ENCODE measurements at regions not wholly inside any gene's neighbourhood (a gene's known extent, or its start where the extent isn't known, plus 50 kb on each side); places are given as distances from the start of the nearest gene placed in this dataset.

DNA sequence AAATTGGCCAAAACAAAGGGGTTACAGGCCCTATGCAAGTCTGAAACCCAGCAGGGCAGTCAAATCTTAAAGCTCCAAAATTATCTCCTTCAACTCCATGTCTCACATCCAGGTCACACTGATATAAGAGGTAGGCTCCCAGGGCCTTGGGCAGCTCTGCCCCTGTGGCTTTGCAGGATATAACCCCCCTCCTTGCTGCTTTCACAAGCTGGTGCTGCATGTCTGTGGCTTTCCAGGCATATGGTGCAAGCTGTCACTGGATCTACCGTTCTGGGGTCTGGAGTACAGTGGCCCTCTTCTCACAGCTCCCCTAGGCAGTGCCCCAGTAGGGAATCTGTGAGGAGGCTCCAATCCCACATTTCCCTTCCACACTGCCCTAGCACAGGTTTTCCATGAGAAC, 519.6 kb downstream of the ETS1 start:
- TF ChIP-seq, protein P1, sequence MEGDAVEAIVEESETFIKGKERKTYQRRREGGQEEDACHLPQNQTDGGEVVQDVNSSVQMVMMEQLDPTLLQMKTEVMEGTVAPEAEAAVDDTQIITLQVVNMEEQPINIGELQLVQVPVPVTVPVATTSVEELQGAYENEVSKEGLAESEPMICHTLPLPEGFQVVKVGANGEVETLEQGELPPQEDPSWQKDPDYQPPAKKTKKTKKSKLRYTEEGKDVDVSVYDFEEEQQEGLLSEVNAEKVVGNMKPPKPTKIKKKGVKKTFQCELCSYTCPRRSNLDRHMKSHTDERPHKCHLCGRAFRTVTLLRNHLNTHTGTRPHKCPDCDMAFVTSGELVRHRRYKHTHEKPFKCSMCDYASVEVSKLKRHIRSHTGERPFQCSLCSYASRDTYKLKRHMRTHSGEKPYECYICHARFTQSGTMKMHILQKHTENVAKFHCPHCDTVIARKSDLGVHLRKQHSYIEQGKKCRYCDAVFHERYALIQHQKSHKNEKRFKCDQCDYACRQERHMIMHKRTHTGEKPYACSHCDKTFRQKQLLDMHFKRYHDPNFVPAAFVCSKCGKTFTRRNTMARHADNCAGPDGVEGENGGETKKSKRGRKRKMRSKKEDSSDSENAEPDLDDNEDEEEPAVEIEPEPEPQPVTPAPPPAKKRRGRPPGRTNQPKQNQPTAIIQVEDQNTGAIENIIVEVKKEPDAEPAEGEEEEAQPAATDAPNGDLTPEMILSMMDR (IDR thresholded peaks at IDR 0.05), result no peak
- Mint-ChIP-seq H3K27ac (ENCODE audit: unreplicated experiment) (no peak overlapping the region), H3K4me3 (ENCODE audit: unreplicated experiment) (no peak overlapping the region), H3K27me3 (ENCODE audit: unreplicated experiment) (no peaks in the 10 kb centered on the region), H3K4me1 (ENCODE audit: unreplicated experiment) (peaks cover 3% of the 10 kb centered on the region), H3K36me3 (ENCODE audit: unreplicated experiment) (no peaks in the 10 kb centered on the region), H3K9me3 (ENCODE audit: unreplicated experiment) (peaks cover 17% of the 10 kb centered on the region)
- no peak for DNase-seq (ENCODE audit: extremely low spot score, unreplicated experiment)

DNA sequence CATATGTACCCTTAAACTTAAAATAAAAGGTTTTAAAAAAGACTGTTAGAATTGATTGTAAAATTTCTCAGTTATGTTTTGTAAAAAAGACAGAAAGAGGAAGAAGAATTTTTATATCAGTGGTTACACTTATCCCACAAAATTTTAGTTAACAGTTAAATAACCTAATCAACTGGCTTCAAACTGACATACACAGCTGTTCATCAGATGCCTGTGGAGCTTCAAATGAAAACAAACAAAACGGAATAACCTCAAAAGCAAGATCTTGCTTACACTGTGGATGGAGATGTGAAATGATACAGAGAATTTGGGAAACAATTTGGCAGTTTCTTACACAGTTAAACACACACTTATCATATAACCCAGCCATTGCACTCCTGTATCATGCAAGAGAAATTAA, 521.0 kb downstream of the ETS1 start:
- TF ChIP-seq, protein P1 (IDR thresholded peaks at IDR 0.05), result no peak
- H3K27ac Mint-ChIP-seq (ENCODE audit: unreplicated experiment), result no peak overlapping the region
- H3K4me3 Mint-ChIP-seq (ENCODE audit: unreplicated experiment), result no peak overlapping the region
- DNase-seq (ENCODE audit: extremely low spot score, unreplicated experiment), result no peak
- H3K27me3 Mint-ChIP-seq (ENCODE audit: unreplicated experiment), result no peaks in the 10 kb centered on the region
- H3K36me3 Mint-ChIP-seq (ENCODE audit: unreplicated experiment), result no peaks in the 10 kb centered on the region
- peaks cover 3% of the 10 kb centered on the region for H3K4me1 Mint-ChIP-seq (ENCODE audit: unreplicated experiment)
- H3K9me3 Mint-ChIP-seq (ENCODE audit: unreplicated experiment), result peaks cover 17% of the 10 kb centered on the region

DNA sequence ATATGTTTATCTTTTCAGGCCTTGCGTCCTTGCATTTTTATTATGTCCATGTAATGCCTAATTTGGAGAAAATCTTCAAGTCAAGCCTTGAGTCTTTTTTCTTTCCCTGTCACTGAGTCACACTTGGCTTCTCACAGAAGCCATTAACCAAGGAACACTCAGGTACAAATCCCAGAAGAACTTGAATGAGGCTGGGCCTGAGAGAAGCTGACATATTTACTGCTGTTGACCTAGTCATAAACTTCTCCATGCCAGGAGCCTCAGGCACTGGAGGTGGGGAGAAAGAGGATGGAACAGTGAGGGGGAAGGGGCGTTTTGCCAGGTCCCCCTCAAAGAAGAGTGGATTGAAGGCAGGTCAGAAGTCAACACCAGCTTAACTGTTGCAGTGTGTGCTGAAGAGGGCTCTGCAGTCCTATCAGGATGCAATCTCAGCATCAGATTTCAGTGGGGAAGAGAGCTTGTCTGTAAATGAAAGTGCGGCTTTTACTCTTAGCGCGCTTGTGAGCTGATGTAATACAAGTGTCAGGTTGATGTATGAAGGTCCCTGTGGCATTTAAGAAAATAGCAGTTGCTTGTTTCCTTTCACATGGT, 526.0 kb downstream of the ETS1 start:
- Mint-ChIP-seq H3K36me3 (ENCODE audit: unreplicated experiment) (no peaks in the 10 kb centered on the region), H3K27me3 (ENCODE audit: unreplicated experiment) (no peaks in the 10 kb centered on the region), H3K9me3 (ENCODE audit: unreplicated experiment) (peaks cover 17% of the 10 kb centered on the region), H3K27ac (ENCODE audit: unreplicated experiment) (no peak overlapping the region), H3K4me1 (ENCODE audit: unreplicated experiment) (peaks cover 15% of the 10 kb centered on the region), H3K4me3 (ENCODE audit: unreplicated experiment) (no peak overlapping the region)
- DNase-seq (ENCODE audit: extremely low spot score, unreplicated experiment), result no peak
- TF ChIP-seq, protein P1 (IDR thresholded peaks at IDR 0.05), result no peak

DNA sequence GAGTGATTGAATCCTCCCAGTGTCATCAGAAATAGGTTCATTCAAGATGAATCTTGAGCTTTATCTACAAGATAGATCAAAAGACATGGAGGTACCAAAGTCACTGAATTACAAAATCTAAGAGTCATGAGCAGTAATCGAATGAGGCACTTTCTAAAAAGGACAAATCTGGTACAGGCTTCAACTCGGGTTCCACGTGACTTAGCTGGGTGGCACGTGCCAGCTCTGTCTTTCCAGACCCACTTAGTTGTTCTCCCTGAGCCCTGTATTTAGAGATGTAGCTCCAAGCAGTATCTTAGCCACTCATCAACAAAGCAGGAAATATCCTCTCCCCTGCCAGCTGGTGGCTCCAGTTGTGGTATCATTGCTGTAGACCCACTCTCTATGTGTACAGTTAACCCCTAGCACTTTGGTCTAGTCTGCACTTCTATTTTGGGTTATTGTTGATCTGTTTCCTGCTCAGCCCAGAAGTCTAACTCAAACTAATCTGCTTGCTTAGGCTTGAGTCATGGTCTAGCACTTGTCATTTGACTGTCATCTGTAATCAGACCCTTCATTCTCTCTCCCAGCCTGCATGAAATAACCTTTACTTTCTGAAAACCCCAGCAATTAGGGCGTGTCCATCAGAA, 528.7 kb downstream of the ETS1 start:
- H3K27ac Mint-ChIP-seq (ENCODE audit: unreplicated experiment), result no peak overlapping the region
- no peak for DNase-seq (ENCODE audit: extremely low spot score, unreplicated experiment)
- H3K4me3 Mint-ChIP-seq (ENCODE audit: unreplicated experiment), result no peak overlapping the region
- peaks cover 36% of the 10 kb centered on the region for H3K4me1 Mint-ChIP-seq (ENCODE audit: unreplicated experiment)
- H3K27me3 Mint-ChIP-seq (ENCODE audit: unreplicated experiment), result no peaks in the 10 kb centered on the region
- TF ChIP-seq, protein P1 (IDR thresholded peaks at IDR 0.05), result no peak
- peaks cover 6% of the 10 kb centered on the region for H3K9me3 Mint-ChIP-seq (ENCODE audit: unreplicated experiment)
- no peaks in the 10 kb centered on the region for H3K36me3 Mint-ChIP-seq (ENCODE audit: unreplicated experiment)

DNA sequence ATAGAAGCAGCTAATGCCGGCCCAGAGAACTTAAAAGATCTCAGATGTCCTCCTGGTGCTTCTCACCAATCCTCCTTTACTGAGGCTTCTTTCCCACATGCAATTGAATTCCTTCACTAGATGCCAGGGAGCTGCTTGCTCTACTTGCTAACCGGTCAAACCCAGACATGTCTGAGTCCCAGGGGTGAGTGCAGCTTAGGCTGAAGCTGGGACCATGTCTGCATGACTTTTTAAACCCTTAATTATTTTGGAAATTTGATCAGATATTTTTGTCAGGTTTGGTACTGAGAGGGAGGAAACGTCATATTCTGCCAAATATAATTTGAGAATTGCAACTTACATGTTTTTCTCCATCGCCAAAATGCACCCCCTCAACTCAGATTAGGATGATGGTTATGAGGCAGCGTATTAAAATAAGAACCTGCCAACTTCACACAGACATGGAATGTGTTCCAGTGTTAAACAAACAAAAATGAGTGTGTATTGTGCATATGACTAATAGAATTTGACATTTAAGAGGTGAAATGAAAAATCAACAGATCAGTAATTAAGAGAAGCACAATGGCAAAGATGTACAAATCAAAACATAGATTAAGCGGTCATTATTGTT, 529.5 kb downstream of the ETS1 start:
- DNase-seq (ENCODE audit: extremely low spot score, unreplicated experiment), result no peak
- Mint-ChIP-seq H3K9me3 (ENCODE audit: unreplicated experiment) (no peaks in the 10 kb centered on the region), H3K4me3 (ENCODE audit: unreplicated experiment) (no peak overlapping the region), H3K27ac (ENCODE audit: unreplicated experiment) (peak overlapping the region; percentile 73), H3K27me3 (ENCODE audit: unreplicated experiment) (no peaks in the 10 kb centered on the region), H3K4me1 (ENCODE audit: unreplicated experiment) (peaks cover 44% of the 10 kb centered on the region), H3K36me3 (ENCODE audit: unreplicated experiment) (no peaks in the 10 kb centered on the region)
- TF ChIP-seq, protein P1 (IDR thresholded peaks at IDR 0.05), result no peak

All from osteocyte (in vitro differentiated cells).